ENCODE measurements at regions not wholly inside any gene's neighbourhood (a gene's known extent, or its start where the extent isn't known, plus 50 kb on each side); places are given as distances from the start of the nearest gene placed in this dataset.
"Not testable (repeated sequence)": the region's sequence is repeated elsewhere in the genome, so short reads cannot be mapped to it uniquely, and the experiment has no call there.

DNA sequence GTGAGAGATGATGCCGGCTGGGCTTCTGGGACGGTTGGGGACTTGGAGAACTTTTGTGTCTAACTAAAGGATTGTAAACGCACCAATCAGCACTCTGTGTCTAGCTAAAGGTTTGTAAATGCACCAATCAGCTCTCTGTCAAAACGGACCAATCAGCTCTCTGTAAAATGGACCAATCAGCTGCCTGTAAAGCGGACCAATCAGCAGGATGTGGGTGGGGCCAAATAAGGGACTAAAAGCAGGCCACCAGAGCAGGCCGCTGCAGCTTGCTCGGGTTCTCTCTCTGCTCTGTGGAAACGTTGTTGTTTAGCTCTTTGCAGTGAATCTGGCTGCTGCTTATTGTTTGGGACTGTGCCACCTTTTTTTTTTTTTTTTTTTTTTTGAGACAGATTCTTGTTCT, 705.1 kb downstream of the SEMA5A start:
- H3K27me3 Mint-ChIP-seq; H3K27ac Mint-ChIP-seq; H3K36me3 Mint-ChIP-seq (ENCODE audit: low read depth); H3K9me3 Mint-ChIP-seq; H3K4me3 Mint-ChIP-seq; H3K4me1 Mint-ChIP-seq (ENCODE audit: low read depth): not testable (repeated sequence)

GRCh38 chr5:8842971-8843551, 702.8 kb downstream of the SEMA5A start:
- Mint-ChIP-seq H3K36me3 (ENCODE audit: low read depth) (no peaks in the 10 kb centered on the region), H3K27me3 (no peaks in the 10 kb centered on the region), H3K27ac (no peak overlapping the region), H3K9me3 (peaks cover 8% of the 10 kb centered on the region), H3K4me1 (ENCODE audit: low read depth) (no peaks in the 10 kb centered on the region), H3K4me3 (no peak overlapping the region)

- no peak overlapping the region for H3K4me3 Mint-ChIP-seq
- no peaks in the 10 kb centered on the region for H3K4me1 Mint-ChIP-seq (ENCODE audit: low read depth)
- H3K27me3 Mint-ChIP-seq = no peaks in the 10 kb centered on the region
- H3K36me3 Mint-ChIP-seq (ENCODE audit: low read depth) = no peaks in the 10 kb centered on the region
- no peak overlapping the region for H3K27ac Mint-ChIP-seq
- peaks cover 8% of the 10 kb centered on the region for H3K9me3 Mint-ChIP-seq
Observed at GRCh38 chr5:8843771-8844170, 702.1 kb downstream of the SEMA5A start.

- Mint-ChIP-seq H3K36me3 (ENCODE audit: low read depth) (no peaks in the 10 kb centered on the region), H3K4me3 (no peak overlapping the region), H3K4me1 (ENCODE audit: low read depth) (no peaks in the 10 kb centered on the region), H3K27ac (no peak overlapping the region), H3K27me3 (no peaks in the 10 kb centered on the region), H3K9me3 (peaks cover 8% of the 10 kb centered on the region)
Observed at GRCh38 chr5:8844206-8844605, 701.7 kb downstream of the SEMA5A start.

DNA sequence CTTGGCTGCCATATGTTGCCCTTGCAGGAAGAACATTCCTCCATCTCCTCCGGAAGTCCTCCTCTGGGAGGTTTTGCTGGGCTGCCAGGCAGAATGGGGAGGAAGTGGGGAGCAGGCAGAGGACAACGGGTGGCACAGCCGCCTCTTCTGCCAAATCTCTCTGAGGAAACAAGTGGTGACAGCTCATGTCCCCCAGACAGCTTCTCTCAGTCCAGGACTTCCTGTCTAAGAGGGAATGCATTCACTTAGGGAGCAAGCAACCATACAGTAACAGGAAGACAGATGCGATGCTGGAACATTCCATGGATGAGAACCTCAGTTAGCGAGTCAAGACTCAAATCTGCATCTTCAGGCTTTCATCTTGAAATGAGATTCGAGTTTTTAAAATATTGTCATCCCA, 701.0 kb downstream of the SEMA5A start:
- H3K9me3 Mint-ChIP-seq = peaks cover 8% of the 10 kb centered on the region
- no peak overlapping the region for H3K4me3 Mint-ChIP-seq
- H3K27ac Mint-ChIP-seq = no peak overlapping the region
- no peaks in the 10 kb centered on the region for H3K27me3 Mint-ChIP-seq
- no peaks in the 10 kb centered on the region for H3K4me1 Mint-ChIP-seq (ENCODE audit: low read depth)
- H3K36me3 Mint-ChIP-seq (ENCODE audit: low read depth) = no peaks in the 10 kb centered on the region

DNA sequence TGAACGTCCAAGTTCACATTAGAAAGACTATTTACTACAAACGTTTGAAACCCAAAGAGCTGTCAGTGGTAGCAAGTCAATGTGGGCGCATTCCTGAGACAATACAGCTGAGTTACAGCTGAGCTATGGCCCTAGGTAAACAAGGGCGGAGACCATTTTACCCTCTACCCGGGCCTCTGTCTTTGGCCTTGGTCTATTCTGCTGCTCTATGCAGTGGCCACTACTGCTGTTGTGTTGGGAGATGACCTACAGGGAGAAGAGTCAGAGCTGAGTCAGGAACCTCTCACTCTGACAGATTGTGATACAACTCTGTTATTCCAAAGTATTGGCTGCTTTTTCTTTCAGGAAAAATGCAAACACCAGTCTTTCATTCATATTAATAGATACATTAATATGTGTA, 700.6 kb downstream of the SEMA5A start:
- H3K9me3 Mint-ChIP-seq = peaks cover 8% of the 10 kb centered on the region
- H3K27ac Mint-ChIP-seq = no peak overlapping the region
- no peak overlapping the region for H3K4me3 Mint-ChIP-seq
- no peaks in the 10 kb centered on the region for H3K36me3 Mint-ChIP-seq (ENCODE audit: low read depth)
- H3K27me3 Mint-ChIP-seq = no peaks in the 10 kb centered on the region
- H3K4me1 Mint-ChIP-seq (ENCODE audit: low read depth) = no peaks in the 10 kb centered on the region

DNA sequence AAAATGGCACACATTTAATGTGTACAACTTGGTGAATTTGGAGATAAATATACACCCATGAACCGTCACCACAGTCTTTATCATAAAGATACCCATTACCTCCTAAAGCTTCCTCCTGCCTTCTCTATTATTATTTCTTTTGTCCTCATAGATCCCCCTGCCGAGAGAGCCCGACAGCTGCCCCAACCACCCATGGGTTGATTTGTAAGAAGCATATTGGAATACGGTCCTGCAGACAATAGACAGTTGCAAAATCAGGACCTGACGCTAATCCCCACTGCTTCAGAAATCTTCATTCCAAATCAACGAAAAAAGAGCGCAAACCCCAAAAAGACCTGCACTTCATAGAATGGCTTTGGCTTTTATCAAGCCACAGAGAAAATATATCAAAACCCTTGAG, 697.5 kb downstream of the SEMA5A start:
- H3K36me3 Mint-ChIP-seq (ENCODE audit: low read depth) = no peaks in the 10 kb centered on the region
- H3K4me1 Mint-ChIP-seq (ENCODE audit: low read depth) = no peaks in the 10 kb centered on the region
- H3K4me3 Mint-ChIP-seq = no peak overlapping the region
- H3K27me3 Mint-ChIP-seq = no peaks in the 10 kb centered on the region
- H3K9me3 Mint-ChIP-seq = peaks cover 11% of the 10 kb centered on the region
- no peak overlapping the region for H3K27ac Mint-ChIP-seq

GRCh38 chr5:8848997-8849594, 696.8 kb downstream of the SEMA5A start:
- Mint-ChIP-seq H3K36me3 (ENCODE audit: low read depth) (no peaks in the 10 kb centered on the region), H3K9me3 (peaks cover 12% of the 10 kb centered on the region), H3K4me3 (no peak overlapping the region), H3K27ac (no peak overlapping the region), H3K27me3 (no peaks in the 10 kb centered on the region), H3K4me1 (ENCODE audit: low read depth) (no peaks in the 10 kb centered on the region)

GRCh38 chr5:8851101-8851500, 694.8 kb downstream of the SEMA5A start:
- Mint-ChIP-seq H3K36me3 (ENCODE audit: low read depth) (no peaks in the 10 kb centered on the region), H3K27me3 (no peaks in the 10 kb centered on the region), H3K4me1 (ENCODE audit: low read depth) (no peaks in the 10 kb centered on the region), H3K9me3 (peaks cover 12% of the 10 kb centered on the region), H3K27ac (no peak overlapping the region), H3K4me3 (no peak overlapping the region)

DNA sequence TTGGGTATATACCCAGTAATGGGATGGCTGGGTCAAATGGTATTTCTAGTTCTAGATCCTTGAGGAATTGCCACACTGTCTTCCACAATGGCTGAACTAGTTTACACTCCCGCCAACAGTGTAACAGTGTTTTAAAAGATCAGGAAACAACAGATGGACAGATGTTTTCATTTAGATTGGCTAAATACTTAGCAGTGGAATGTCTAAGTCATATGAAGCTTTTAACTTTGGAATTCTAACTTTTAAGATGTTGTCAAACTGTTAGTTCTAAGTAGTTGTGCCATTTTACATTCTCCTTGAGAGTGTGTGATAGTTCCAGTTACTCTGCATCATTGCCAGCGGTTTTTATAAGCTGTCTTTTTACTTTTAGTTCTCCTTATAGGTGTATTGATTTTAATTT, 688.8 kb downstream of the SEMA5A start:
- Mint-ChIP-seq H3K9me3 (peaks cover 5% of the 10 kb centered on the region), H3K36me3 (ENCODE audit: low read depth) (no peaks in the 10 kb centered on the region), H3K27ac (no peak overlapping the region)

DNA sequence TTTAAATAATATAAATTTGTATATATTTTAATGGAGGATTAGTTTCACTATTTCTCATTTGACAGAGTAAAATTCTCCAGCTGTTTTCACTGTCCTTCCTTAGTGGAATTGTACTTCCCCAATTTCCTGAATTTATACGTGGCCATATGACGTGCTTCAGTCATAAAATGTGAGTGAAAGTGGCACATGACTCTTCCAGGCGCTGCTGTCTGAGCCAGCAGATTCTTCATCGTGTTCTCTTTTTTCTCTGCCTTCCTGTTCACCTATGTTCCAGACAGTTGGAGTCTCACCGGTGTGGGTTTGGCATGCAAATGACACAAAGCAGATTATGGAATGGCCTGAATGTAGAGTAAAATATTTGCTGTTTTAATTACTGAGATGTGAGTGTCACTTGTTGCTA, 684.1 kb downstream of the SEMA5A start:
- no peak overlapping the region for H3K27ac Mint-ChIP-seq
- no peaks in the 10 kb centered on the region for H3K36me3 Mint-ChIP-seq (ENCODE audit: low read depth)
- H3K4me3 Mint-ChIP-seq = no peak overlapping the region
- no peaks in the 10 kb centered on the region for H3K9me3 Mint-ChIP-seq
- H3K4me1 Mint-ChIP-seq (ENCODE audit: low read depth) = no peaks in the 10 kb centered on the region
- no peaks in the 10 kb centered on the region for H3K27me3 Mint-ChIP-seq

More for the DNA sequence above, 688.8 kb downstream of the SEMA5A start:
- Mint-ChIP-seq H3K4me3 (no peak overlapping the region), H3K27me3 (no peaks in the 10 kb centered on the region), H3K4me1 (ENCODE audit: low read depth) (no peaks in the 10 kb centered on the region)

DNA sequence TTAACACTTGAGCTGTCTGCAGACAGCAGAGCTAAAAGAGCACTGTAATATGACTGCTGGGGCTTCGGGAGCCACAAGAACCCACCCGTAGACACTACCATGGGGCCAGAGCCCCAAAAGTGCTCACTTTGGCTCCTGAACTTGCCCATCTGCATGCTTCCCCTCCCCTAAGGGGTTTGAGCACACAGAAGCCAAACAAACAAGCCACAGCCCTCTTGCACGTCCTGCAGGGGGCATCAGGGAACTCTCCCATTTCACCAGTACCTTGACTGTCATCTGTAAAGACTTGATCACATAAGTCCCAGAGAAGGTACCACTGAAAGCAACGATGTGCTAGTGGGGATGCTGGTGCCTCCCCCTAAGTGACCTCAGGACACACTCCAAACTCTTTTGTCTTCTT, 681.8 kb downstream of the SEMA5A start:
- Mint-ChIP-seq H3K27me3 (no peaks in the 10 kb centered on the region), H3K4me1 (ENCODE audit: low read depth) (no peaks in the 10 kb centered on the region), H3K27ac (no peak overlapping the region), H3K9me3 (no peaks in the 10 kb centered on the region), H3K4me3 (no peak overlapping the region), H3K36me3 (ENCODE audit: low read depth) (no peaks in the 10 kb centered on the region)

- H3K36me3 Mint-ChIP-seq (ENCODE audit: low read depth) = no peaks in the 10 kb centered on the region
- H3K4me3 Mint-ChIP-seq = no peak overlapping the region
- no peaks in the 10 kb centered on the region for H3K4me1 Mint-ChIP-seq (ENCODE audit: low read depth)
- no peaks in the 10 kb centered on the region for H3K27me3 Mint-ChIP-seq
- H3K9me3 Mint-ChIP-seq = no peaks in the 10 kb centered on the region
- no peak overlapping the region for H3K27ac Mint-ChIP-seq
Observed at GRCh38 chr5:8865266-8865665, 680.6 kb downstream of the SEMA5A start.

DNA sequence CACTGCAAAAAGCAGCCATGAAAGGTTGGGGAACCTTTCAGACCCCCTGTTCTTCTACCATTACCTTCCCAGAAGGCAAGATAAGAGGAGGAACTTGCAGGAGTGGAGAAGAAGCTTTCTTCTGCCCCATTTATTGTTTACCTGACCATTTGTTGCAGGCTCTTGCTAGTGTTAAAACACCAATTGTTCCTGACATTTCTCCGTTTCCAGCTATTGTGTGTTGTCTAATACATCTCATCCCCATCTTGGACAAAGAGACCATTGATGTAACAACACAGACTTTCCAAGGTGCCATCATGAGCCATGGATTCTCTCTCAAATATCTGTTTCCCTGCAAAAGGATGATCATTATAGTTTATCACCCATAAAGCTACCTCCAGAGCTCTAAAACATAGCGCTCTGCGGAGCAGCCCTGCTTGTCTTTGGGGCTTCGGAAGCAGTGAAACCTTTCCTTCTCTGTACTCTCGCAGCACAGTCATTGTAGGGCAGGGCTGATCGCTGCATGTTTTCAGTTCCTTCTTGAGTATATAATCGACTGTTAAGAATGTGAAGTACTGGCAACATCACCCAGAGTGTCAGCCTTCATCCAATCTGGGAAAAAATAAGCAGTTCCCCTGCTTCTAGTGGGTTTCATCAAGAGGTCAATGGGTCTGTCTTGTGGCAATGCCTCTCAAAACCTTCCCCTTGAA, 680.0 kb downstream of the SEMA5A start:
- H3K27ac Mint-ChIP-seq = no peak overlapping the region
- no peaks in the 10 kb centered on the region for H3K36me3 Mint-ChIP-seq (ENCODE audit: low read depth)
- H3K4me1 Mint-ChIP-seq (ENCODE audit: low read depth) = no peaks in the 10 kb centered on the region
- H3K9me3 Mint-ChIP-seq = no peaks in the 10 kb centered on the region
- H3K4me3 Mint-ChIP-seq = no peak overlapping the region
- no peaks in the 10 kb centered on the region for H3K27me3 Mint-ChIP-seq

- H3K4me1 Mint-ChIP-seq (ENCODE audit: low read depth) = no peaks in the 10 kb centered on the region
- no peaks in the 10 kb centered on the region for H3K36me3 Mint-ChIP-seq (ENCODE audit: low read depth)
- no peaks in the 10 kb centered on the region for H3K27me3 Mint-ChIP-seq
- no peak overlapping the region for H3K4me3 Mint-ChIP-seq
- H3K27ac Mint-ChIP-seq = no peak overlapping the region
- H3K9me3 Mint-ChIP-seq = peaks cover 6% of the 10 kb centered on the region
Observed at GRCh38 chr5:8868283-8868682, 677.6 kb downstream of the SEMA5A start.

DNA sequence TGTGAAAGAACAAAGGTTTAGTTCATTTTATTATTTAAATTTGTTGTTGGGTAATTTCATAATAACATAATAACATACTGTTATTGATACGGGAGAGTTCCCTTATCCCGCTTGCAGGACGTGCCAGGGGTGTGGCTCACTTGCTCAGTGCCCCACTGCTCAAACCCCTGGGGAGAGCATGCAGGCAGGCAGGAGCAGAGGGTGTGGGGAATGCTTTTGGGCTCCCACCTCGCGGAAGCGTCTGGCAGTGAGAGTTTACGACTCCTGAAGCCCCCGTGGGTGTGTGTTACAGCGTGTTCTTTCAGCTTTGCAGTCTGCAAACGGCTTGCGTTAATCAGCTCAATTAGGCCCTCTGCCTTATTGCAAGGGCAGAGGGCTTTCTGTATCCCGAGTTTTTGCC, 675.9 kb downstream of the SEMA5A start:
- Mint-ChIP-seq H3K27me3 (no peaks in the 10 kb centered on the region), H3K36me3 (ENCODE audit: low read depth) (no peaks in the 10 kb centered on the region), H3K27ac (no peak overlapping the region), H3K4me1 (ENCODE audit: low read depth) (no peaks in the 10 kb centered on the region), H3K4me3 (no peak overlapping the region), H3K9me3 (peaks cover 6% of the 10 kb centered on the region)

Data from stimulated activated naive CD8-positive, alpha-beta T cell treated with anti-CD3 and anti-CD28 coated beads, Interleukin-15, Interleukin-2, amounts not matched to agents 100 ng/mL and 50 ng/mL, for 24 hours (primary cell).